Natural killer cell (primary cell): ENCODE measurements at regions not wholly inside any gene's neighbourhood (a gene's known extent, or its start where the extent isn't known, plus 50 kb on each side); places are given as distances from the start of the nearest gene placed in this dataset.

Experiments
- ATAC-seq, 3 donors: fragments of 150-1000 bp in 2 of 3; fragments of 200-7000 bp in 1 of 3; cut with Tn5 transposase; 1 replicate in 1 of 3; 2 replicates in 2 of 3; pipeline ENCODE4 v1.10.0; 2021; ENCODE audit warnings: mild to moderate bottlenecking in 2 of 3, moderate library complexity in 2 of 3
- DNase-seq, 2 donors: peaks; one replicate each; pipeline versions ENCODE4 v3.0.0 to v3.0.0-alpha.2; 2013 to 2021; ENCODE audit warnings: mixed read lengths in 1 of 2
- H3K27ac ChIP-seq: one replicate; pipeline ENCODE4 v1.5.1; 2013; ENCODE audit warnings: mild to moderate bottlenecking, low read length
- H3K27me3 ChIP-seq: one replicate; pipeline ENCODE4 v1.6.1; 2013; ENCODE audit warnings: low read length; ENCODE audit not compliant: control insufficient read depth, insufficient read depth
- H3K36me3 ChIP-seq: one replicate; pipeline ENCODE4 v1.6.1; 2013; ENCODE audit warnings: low read length; ENCODE audit not compliant: control insufficient read depth, insufficient read depth
- H3K4me1 ChIP-seq: one replicate; pipeline ENCODE4 v1.6.1; 2013; ENCODE audit warnings: low read length; ENCODE audit not compliant: control insufficient read depth, insufficient read depth
- H3K4me3 ChIP-seq: one replicate; pipeline ENCODE4 v1.5.1; 2013; ENCODE audit warnings: low read length
- H3K9me3 ChIP-seq: one replicate; pipeline ENCODE4 v1.6.1; 2013; ENCODE audit warnings: low read length; ENCODE audit not compliant: control insufficient read depth, insufficient read depth
- H3K27ac Mint-ChIP-seq, 2 donors: one replicate each; pipeline ENCODE4 v1.8.0; 2022; ENCODE audit warnings: mild to moderate bottlenecking in 2 of 2, mixed read lengths in 2 of 2, moderate library complexity in 1 of 2
- H3K27me3 Mint-ChIP-seq, 2 donors: one replicate each; pipeline ENCODE4 v1.8.0; 2022; ENCODE audit warnings: low read depth in 2 of 2, mixed read lengths in 2 of 2
- H3K36me3 Mint-ChIP-seq: one replicate; pipeline ENCODE4 v1.8.0; 2022; ENCODE audit warnings: mixed read lengths
- H3K4me1 Mint-ChIP-seq, 2 donors: one replicate each; pipeline ENCODE4 v1.8.0; 2022; ENCODE audit warnings: mixed read lengths in 2 of 2
- H3K4me3 Mint-ChIP-seq: one replicate; pipeline ENCODE4 v1.8.0; 2022; ENCODE audit warnings: mild to moderate bottlenecking, moderate library complexity, mixed read lengths
- H3K9me3 Mint-ChIP-seq, 2 donors: one replicate each; pipeline ENCODE4 v1.8.0; 2022; ENCODE audit warnings: mixed read lengths in 2 of 2
- WGBS: methylation state at CpG from one replicate; pipeline ENCODE4 v1.1.7; 2013; ENCODE audit warnings: missing lambda C conversion rate; ENCODE audit not compliant: insufficient coverage; 5-methylcytosine and 5-hydroxymethylcytosine counted together
- intact Hi-C: fragments of 100-400 bp; cut with micrococcal nuclease; formaldehyde crosslinking; loops from one replicate; pipeline ENCODE4 v1.14.2; 2022
- TF ChIP-seq, protein P1 (sequence below): fragments of 200-600 bp; IDR thresholded peaks from one replicate; pipeline ENCODE4 v1.8.0; 2022; ENCODE audit warnings: antibody characterized with exemption

GRCh38 chr22:22154040-22154439, 90.5 kb upstream of the VPREB1 start:
- ATAC-seq: no peak

GRCh38 chr22:22151308-22151707, 93.3 kb upstream of the VPREB1 start:
- 92% methylated on average over 2 of the region's 2 CpGs for WGBS
- H3K36me3 Mint-ChIP-seq: no peaks in the 10 kb centered on the region
- Histone ChIP-seq H3K27ac (no peak overlapping the region), H3K9me3 (no peaks in the 10 kb centered on the region), H3K36me3 (no peaks in the 10 kb centered on the region), H3K27me3 (peaks cover 22% of the 10 kb centered on the region), H3K4me1 (no peaks in the 10 kb centered on the region), H3K4me3 (no peak overlapping the region)
- H3K27me3 Mint-ChIP-seq: peaks cover 36 to 55% of the 10 kb centered on the region in 2 donors
- DNase-seq (no peak), ATAC-seq (no peak)
- TF ChIP-seq, protein P1, sequence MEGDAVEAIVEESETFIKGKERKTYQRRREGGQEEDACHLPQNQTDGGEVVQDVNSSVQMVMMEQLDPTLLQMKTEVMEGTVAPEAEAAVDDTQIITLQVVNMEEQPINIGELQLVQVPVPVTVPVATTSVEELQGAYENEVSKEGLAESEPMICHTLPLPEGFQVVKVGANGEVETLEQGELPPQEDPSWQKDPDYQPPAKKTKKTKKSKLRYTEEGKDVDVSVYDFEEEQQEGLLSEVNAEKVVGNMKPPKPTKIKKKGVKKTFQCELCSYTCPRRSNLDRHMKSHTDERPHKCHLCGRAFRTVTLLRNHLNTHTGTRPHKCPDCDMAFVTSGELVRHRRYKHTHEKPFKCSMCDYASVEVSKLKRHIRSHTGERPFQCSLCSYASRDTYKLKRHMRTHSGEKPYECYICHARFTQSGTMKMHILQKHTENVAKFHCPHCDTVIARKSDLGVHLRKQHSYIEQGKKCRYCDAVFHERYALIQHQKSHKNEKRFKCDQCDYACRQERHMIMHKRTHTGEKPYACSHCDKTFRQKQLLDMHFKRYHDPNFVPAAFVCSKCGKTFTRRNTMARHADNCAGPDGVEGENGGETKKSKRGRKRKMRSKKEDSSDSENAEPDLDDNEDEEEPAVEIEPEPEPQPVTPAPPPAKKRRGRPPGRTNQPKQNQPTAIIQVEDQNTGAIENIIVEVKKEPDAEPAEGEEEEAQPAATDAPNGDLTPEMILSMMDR: no peak
- no peaks in the 10 kb centered on the region for H3K9me3 Mint-ChIP-seq
- H3K4me3 Mint-ChIP-seq: no peak overlapping the region
- no peak overlapping the region for H3K27ac Mint-ChIP-seq
- intact Hi-C loops: no loop called here
- H3K4me1 Mint-ChIP-seq: peaks cover 0 to 1% of the 10 kb centered on the region in 2 donors

More at GRCh38 chr22:22154040-22154439, 90.5 kb upstream of the VPREB1 start:
- WGBS: 94% methylated on average over 1 of the region's 1 CpG
- TF ChIP-seq, protein P1: no peak
- Mint-ChIP-seq H3K36me3 (no peaks in the 10 kb centered on the region), H3K27me3 (peaks cover 23 to 35% of the 10 kb centered on the region in 2 donors), H3K9me3 (no peaks in the 10 kb centered on the region), H3K4me3 (no peak overlapping the region), H3K27ac (no peak overlapping the region), H3K4me1 (peaks cover 6 to 10% of the 10 kb centered on the region in 2 donors)
- no peaks in the 10 kb centered on the region for H3K9me3 ChIP-seq
- H3K36me3 ChIP-seq: no peaks in the 10 kb centered on the region
- no peak overlapping the region for H3K27ac ChIP-seq
- DNase-seq: no peak
- H3K4me1 ChIP-seq: peaks cover 7% of the 10 kb centered on the region
- intact Hi-C loops: no loop called here
- peaks cover 11% of the 10 kb centered on the region for H3K27me3 ChIP-seq
- H3K4me3 ChIP-seq: no peak overlapping the region

DNA sequence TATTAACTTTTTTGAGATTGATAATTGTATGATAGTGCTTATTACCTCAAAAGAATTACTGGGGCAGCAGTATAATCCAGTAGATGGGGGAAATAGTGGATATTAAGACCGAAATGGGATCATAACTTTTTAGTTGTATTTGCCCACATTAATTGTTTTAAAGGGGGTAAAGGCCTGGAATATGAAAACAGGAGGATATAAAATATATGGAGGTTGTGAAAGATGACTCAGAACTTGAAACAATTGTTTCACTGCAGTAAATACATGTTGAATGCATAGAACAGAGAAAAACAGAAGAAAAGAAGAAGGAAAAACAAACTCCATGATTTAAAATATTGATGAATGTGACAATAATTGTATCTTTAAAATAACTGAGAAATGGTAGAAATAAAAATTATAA, 94.1 kb upstream of the VPREB1 start:
- H3K27me3 Mint-ChIP-seq: peaks cover 36 to 56% of the 10 kb centered on the region in 2 donors

GRCh38 chr22:22148905-22149304, 95.7 kb upstream of the VPREB1 start:
- intact Hi-C loops: no loop called here
- no peak for ATAC-seq
- Histone ChIP-seq H3K4me3 (no peak overlapping the region), H3K27ac (no peak overlapping the region), H3K27me3 (peaks cover 23% of the 10 kb centered on the region), H3K4me1 (no peaks in the 10 kb centered on the region), H3K36me3 (no peaks in the 10 kb centered on the region), H3K9me3 (no peaks in the 10 kb centered on the region)
- no peak overlapping the region for H3K4me3 Mint-ChIP-seq
- H3K4me1 Mint-ChIP-seq: no peaks in the 10 kb centered on the region
- H3K9me3 Mint-ChIP-seq: no peaks in the 10 kb centered on the region
- TF ChIP-seq, protein P1: no peak
- H3K27ac Mint-ChIP-seq: no peak overlapping the region
- H3K27me3 Mint-ChIP-seq: peaks cover 32 to 62% of the 10 kb centered on the region in 2 donors
- H3K36me3 Mint-ChIP-seq: no peaks in the 10 kb centered on the region
- no peak for DNase-seq
- no CpG with 5 or more reads among the region's 1 CpG for WGBS

More for the DNA sequence above, 94.1 kb upstream of the VPREB1 start:
- Mint-ChIP-seq H3K36me3 (no peaks in the 10 kb centered on the region), H3K9me3 (no peaks in the 10 kb centered on the region), H3K27ac (no peak overlapping the region), H3K4me1 (no peaks in the 10 kb centered on the region), H3K4me3 (no peak overlapping the region)
- no peak overlapping the region for H3K27ac ChIP-seq
- intact Hi-C loops: no loop called here
- WGBS: 89% methylated on average over 1 of the region's 1 CpG
- DNase-seq (no peak), ATAC-seq (no peak)
- no peak overlapping the region for H3K4me3 ChIP-seq
- H3K9me3 ChIP-seq: no peaks in the 10 kb centered on the region
- no peaks in the 10 kb centered on the region for H3K36me3 ChIP-seq
- TF ChIP-seq, protein P1: no peak
- peaks cover 23% of the 10 kb centered on the region for H3K27me3 ChIP-seq
- H3K4me1 ChIP-seq: no peaks in the 10 kb centered on the region
